ENCODE measurements at regions not wholly inside any gene's neighbourhood (a gene's known extent, or its start where the extent isn't known, plus 50 kb on each side); places are given as distances from the start of the nearest gene placed in this dataset.
"Not testable (repeated sequence)": the region's sequence is repeated elsewhere in the genome, so short reads cannot be mapped to it uniquely, and the experiment has no call there.

DNA sequence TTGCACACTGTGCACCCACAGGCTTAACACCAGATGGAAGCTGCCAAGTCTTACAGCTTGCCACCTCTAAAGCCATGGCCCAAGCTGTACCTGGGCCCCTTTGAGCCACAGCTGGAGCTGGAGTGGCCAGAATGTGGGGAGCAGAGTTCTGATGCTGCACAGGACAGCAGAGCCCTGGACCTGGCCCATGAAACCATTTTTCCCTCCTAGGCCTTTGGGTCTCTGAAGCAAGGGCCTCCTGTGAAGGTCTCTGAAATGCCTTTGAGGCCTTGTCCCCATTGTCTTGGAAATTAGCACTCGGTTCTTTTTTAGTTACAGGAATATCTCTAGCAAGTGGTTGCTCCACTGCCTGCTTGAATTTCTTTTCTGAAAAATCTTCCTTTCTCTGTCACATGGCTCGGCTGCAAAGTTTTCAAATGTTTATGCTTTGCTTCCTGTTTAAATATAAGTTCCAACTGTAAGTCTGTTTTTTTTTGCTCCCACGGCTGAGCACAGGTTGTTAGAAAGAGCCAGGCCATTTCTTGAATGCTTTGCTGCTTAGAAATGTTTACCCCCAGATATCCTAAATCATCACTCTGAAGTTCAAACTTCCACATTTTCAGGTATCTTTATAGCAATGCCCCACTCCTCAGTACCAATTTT lies 156.8 kb upstream of the GORAB start:
- DNase-seq (ENCODE audit: low read depth), result no peak

DNA sequence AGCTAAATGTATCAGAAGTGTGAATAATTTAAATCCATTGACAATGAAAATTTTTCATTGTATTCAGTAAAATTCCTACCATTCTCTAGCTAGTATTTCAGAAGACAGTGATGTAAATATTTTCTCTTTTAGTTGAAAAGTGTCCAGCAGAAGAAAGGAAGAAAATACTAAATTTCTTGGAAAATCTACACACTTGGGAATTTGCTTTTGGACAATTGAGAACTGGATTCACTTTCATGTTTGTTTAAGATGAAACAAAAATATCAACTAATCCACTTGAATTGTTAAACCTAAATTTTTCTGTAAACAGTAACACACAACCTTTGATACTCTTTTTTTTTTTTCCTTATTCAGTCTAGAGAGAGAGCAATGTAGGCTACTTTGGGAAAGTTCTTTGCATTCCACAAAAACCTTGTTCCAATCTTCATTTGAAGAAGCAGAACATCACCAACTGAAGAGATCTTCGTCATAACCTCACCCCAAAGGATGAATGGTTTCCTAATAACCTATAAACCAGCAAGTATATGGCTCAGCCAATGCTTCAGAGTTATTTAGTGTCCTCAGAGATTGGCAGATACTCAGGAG lies 155.1 kb upstream of the GORAB start:
- no peak for DNase-seq (ENCODE audit: low read depth)

DNA sequence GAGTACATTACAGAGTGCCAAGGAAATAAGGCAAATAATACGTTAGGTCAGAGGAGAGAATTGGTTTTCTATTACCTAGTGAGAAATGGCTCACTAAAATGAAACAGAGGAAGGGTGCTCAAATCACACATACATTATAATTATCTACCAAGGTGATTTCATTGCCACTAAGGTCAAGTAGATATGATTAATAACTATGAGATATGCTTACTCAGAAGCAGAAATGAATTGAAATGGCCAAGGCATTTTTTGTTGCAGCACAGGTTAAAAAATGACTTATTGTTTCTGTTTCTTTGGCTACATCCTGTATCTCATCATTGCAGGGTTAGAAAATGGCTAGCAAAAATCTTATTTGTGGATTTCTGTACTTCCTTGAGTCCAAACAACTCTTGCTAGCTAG lies 154.5 kb upstream of the GORAB start:
- DNase-seq (ENCODE audit: low read depth), result no peak

DNA sequence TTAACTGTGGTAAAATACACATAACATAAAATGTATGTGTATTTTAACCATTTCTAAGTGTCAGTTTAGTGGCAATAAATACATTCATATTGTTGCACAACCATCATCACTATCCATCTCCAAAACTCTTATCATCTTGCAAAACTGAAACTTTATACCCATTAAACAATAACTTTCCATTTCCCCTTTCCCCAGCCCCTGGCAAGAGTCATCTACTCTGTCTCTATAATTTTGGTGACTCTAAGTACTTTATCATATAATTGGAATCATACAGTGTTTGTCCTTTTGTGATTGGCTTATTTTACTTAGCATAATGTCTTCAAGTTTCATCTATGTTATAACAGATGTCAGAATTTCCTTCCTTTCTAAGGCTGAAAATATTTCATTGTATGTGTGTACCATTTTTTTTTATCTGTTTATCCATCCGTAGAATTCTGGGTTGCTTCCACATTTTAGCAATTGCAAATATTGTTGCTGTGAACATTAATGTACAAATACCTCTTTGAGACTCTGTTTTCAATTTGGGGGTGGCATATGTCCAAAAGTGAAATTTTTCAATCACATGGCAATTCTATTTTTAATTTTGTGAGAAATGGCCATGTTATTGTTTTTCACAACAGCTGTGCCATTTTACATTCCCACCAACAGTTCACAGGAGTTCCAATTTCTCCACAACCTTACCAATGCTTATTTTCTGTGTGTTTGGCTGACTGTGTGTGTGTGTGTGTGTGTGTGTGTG lies 153.9 kb upstream of the GORAB start:
- peak; percentile 55 for DNase-seq (ENCODE audit: low read depth)

DNA sequence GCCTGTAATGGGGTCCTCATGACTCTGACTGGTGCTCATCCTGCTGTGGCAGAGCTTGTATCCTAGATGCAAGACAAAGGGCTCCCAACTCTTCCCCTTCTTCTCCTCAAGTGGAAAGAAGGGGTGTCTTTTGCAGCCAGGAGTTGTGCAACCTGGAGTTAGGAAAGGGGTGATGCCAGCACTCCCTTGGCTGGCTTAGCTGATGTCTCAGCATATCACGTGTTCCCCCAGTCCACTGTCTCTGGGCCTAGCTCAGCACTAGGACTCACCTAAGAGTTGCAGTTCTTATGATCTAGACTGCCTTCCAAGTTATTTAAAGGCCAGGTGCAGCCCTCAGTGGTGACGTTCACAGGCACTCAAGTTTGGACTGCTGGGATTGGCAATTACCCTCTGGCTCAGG lies 146.2 kb upstream of the GORAB start:
- DNase-seq (ENCODE audit: low read depth), result no peak

DNA sequence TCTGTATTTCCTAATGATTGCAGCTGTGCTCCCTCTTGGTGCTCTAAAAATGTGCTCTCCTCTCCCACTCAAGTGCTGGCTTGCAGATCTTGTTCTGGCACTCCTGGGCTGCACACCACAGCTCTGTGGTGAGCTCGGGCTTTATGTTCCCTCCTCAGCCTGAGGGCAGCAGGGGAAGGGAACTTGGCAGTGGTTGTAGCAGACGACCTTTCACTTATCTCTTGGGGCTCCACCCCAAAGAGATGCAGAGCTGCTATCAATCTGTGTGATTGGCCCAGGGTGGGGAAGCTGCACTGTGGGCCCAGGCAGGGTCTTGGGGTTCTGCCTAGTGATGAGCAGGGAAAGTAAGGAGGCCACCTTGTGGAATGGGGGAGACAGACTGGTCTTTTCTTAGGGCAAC lies 143.5 kb upstream of the GORAB start:
- no peak for DNase-seq (ENCODE audit: low read depth)

DNA sequence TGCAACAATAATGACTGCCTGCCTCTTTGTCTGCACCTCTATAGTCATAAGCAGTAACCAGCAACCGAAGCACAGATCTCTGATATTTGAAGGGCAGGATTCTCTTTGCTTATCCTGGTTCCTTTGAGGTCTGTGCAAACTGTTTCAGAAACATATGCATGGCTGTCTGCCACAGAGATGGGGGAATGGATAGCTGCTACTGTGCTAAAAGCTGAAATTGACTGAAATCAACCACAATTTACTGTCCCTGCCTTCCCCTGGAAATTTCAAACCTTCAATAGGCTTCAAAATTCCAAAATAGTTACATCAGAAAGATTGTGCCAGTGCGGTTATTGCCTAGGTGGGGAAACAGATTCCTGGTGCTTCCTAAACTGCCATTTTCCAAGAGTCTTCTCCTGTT lies 136.8 kb upstream of the GORAB start:
- no peak for DNase-seq (ENCODE audit: low read depth)

DNA sequence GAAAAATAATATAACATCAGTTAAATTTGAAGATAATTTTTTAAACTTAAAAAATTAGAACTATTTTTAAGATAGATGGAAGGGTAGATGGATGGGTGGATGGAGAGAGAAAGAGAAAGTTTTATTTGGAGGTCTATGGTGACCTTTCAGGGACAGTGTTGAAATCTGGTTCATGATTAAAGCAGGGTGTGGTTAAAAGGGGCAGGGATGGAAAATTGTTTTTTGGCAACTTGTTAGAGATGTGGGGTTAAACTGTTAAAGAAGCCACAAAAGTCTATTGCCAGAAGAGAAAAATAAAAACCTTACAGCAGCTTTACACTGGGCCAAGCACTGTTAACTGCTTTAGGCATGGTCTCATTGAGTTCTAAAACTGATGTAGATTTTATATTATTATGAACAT lies 134.9 kb upstream of the GORAB start:
- DNase-seq (ENCODE audit: low read depth), result no peak

DNA sequence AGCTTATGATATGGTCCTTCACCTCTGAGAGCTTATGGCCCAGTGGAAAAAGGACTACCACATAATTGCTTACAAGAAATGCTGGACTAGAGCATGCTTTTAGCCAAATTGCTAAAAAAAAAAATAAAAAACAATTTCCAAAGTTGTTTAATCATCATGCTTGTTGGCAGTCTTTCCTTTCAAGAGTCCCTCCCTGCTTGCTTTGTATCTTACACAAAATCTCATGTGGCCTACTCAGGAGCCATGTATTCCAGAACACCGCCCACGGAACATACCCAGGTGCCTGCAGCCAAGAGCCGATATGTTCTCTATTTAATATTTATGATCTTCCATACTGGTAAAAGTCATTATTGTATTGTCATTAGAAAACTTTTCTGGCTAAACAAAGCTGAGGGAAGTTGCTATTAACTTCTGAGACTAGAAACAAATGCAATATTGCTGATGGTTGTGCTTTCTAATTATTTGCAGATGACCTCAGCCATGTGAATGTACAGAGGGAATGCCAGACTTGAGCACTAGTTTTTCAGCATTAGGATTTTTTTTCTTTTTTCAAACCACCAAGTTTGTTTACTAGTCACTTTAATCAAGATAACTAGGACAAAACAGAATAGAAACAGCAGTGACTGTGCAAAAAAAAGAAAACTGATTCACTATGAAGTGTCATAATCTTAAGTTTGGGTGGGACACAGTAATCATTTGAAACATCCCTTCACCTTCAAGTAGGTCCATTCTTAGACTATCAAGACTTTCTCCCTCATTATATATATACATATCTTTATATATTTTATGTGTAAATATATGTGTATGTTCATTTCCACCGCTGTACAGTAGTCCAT lies 129.3 kb upstream of the GORAB start:
- DNase-seq (ENCODE audit: low read depth), result no peak

DNA sequence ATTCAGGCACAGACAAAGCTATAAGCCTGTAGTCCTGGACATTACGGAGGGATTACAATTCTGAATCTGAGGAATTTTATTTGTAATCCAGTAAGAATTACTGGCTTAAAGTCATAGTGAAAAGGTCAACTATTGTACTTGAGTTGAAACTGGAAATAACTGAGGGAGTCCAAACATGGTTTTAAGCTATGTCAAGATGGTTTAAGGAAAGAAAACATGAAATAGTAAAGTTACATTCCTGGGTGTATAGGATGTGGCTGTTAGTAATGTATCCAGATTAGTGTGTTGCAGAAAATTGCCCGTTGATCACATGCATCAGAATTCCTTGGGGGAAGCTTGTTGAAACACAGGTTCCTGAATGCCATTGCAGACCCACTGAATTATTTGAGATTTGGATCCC lies 124.8 kb upstream of the GORAB start:
- DNase-seq (ENCODE audit: low read depth), result no peak

DNA sequence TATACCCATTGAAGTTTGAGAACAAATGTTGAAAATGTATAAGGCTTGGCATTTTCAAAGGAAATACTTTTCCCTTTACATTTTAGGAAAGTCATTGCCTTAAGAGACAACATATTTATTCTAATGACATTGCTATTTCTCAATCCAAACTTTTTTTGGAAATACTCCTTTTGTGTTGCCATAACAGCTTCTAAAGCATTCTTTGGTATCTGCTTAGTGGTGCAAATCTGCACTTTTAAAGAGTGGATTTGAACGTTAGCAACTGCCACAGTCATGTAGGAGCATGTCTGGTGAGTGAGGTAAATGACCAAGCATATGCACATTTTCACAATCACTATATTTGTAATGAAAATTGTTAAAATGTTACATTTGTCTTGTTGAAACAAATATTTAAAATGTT lies 124.4 kb upstream of the GORAB start:
- no peak for DNase-seq (ENCODE audit: low read depth)

DNA sequence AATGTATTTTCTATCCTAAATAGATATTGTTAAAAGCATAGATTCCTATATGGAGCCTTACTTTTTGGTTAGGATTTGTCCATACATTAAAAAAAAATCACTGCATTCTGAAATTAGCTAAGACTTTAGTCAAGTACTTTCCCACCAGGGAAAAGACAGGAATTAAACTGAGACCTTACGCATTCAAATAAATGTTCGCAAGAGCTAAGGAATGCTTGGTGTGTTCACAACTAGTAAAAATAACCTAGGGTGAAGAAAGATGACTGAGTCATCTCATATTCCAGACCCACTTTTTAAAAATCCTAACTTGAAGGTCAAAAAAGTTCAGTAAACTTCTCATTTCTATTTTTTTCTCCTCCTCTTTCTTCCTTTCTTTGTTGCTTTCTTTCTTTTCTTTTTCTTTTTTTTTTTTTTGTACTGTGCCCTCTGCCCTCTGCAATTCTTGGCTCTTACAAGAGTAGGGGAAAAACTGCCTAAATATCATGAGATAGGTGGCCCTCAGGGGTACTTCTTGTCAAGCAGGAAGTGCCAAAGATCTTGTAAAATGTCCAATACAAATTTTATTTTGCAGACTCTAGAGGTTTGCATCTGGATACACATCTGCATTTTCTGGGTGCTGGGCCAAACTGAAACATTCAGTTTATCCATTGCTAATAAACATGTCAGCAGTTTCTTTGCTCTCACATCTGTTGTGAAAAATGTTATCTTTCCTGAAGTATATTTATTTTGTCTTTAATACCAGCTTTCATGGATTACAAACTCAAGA lies 121.4 kb upstream of the GORAB start:
- peak; percentile 64 for DNase-seq (ENCODE audit: low read depth)

DNA sequence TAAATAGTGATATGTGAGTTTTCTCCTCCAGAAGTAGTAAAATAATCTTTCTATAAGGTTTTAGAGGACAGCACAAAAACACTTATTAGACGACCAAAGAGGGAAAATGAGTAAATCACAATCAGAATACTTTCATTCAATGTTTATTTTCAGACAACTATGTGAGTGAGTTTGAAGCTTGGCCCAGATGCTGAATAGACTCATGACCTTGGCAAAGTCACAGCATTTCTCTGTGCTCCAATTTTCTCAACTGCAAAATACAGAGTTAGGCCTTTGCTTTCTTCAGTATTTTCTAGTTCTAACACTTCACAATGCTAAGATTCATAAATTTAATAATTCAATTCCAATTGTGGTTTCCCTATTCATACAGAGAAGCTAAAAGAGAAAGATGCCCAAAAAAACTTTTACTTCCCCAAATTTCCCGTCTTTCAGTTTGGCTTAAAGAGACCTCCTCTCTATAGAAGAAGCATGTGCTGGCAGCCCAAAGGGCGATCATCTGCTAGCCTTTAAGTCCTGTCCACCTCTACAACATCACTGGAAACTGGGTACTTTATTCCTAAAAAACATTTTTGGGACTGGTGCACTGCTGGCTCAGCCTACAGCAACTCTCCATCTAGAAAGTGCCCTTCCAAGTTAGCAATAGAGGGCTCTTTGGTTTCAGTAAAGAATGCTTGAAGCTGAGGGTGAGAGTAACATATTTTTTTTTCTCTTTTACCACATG lies 116.8 kb upstream of the GORAB start:
- no peak for DNase-seq (ENCODE audit: low read depth)

DNA sequence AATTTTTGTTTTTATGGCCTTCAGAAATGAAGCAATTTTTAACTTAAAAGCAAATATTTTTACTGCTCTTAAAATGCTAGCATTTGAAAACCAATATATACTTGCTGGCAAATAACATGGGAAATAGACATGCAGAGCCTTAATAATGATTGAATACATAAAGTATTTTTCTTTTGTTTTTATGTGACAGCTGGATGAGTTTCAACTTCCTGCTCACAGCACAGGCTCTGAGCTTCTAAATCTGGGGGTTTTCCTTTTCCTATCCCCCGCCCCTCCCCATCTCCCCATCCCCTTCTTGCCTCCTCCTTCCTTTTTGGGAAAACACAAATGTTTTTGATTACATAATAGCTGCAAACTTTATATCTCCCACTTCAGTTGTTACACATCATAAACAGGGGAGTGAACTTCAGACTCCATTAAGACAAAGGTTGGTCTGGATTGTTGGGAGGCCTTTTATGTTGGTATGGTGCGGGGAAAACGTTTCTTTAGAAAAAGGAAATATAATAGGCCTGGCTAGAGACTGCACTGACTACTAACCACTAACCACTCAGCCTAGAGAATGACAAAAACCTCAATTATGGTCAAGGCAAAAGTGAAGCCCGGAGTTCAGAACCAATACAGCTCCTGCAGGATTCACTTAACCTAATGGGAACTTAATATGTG lies 116.1 kb upstream of the GORAB start:
- DNase-seq (ENCODE audit: low read depth), result peak; percentile 16

DNA sequence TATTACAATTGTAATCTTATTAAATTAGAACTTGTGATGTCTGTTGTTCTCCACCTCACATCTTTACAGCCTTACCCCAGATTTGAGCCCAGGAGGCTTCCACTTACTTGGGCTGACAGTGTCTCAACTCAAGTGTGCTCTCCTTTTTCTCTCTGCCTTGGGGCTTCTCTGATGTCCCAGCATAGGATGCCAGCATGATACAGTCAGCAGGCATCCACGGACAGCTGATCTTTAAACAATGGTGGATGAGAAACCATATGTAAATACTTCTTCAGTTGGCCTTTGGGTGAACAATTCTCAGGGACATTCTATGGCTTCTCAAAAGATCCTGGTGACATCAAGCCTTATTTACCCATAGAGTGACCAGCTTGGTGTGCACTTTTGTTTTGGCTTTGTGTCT lies 107.6 kb upstream of the GORAB start:
- DNase-seq (ENCODE audit: low read depth), result no peak

DNA sequence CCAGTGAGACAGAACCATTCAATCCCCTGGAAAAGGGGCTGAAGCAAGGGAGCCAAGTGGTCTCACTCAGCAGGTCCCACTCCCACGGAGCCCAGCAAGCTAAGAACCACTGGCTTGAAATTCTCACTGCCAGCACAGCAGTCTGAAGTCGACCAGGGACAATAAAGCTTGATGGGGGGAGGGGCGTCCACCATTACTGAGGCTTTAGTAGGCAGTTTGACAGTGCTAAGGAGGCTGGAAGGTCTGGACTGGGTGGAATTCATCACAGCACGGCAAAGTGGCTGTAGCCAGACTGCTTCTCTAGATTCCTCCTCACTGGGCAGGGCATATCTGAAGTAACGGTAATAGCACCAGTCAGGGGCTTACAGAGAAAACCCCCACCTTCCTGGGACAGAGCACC lies 105.4 kb upstream of the GORAB start:
- no peak for DNase-seq (ENCODE audit: low read depth)

DNA sequence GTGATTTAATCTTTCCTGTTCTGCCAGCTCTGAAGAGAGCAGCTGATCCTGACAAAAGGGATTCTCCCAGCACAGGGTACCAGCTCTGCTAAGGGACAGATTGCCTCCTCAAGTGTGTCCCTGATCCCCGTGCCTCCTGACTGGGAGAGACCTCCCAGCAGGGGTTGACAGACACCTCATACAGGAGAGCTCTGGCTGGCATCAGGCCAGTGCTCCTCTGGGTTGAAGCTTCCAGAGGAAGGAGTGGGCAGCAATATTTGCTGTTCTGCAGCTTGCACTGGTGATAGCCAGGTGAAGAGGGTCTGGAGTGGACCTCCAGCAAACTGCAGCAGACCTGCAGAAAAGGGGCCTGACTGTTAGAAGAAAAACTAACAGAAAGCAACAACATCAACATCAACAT lies 105.0 kb upstream of the GORAB start:
- not testable (repeated sequence) for DNase-seq (ENCODE audit: low read depth)

DNA sequence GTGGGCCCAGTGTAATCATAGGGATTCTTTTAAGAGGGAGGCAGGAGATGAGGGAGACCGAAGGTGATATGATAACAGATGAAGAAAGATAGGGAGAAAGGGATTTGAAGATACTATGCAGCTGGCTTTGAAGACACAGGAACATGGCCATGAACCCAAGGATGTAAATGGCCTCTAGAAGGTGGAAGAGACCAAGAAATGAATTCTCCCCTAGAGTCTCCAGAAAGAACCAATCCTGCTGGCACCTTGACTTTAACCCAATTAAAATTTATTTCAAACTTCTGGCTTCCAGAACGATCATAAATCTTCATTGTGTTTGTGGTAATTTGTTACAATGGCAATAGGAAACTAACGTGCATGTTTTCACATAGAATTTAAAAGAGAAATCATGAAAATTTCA lies 95.0 kb upstream of the GORAB start:
- no peak for DNase-seq (ENCODE audit: low read depth)

DNA sequence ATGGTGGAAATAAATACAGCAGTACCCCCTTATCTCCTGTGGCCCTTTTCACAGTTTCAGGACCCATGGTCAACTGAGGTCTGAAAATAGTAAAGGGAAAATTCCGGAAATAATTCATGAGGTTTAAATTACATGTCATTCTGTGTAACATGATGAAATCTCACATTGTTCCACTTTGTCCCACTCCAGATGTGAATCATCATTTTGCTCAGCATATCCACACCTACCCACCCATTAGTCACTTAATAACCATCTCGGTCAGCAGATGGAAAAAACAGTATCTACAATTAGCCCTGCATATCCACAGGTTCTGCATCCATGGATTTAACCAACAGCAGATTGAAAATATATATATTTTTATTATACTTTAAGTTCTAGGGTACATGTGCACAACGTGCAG lies 86.9 kb upstream of the GORAB start:
- DNase-seq (ENCODE audit: low read depth), result peak; percentile 24

DNA sequence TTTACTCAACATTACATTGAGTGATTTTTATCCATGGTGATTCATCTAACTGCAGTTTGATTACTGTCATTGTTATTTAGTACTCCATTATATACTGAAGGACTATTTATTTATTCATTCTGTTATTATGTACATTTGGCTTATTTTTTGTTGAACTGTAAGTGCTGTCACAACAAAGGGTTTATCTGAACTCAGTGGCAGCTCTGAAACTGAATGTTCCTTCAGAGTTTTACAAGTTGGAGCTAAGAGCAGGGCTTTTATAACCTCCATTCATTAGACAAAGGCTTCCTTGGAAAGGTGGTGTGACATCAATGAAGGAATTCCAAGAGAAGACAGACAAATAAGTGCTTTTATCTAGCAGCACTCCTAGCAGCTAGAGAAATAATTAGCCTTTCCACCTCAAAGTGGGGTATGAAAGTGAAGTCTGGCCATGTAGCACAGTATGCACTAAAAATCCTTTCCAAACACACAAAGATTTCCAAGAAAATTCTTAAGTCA lies 83.3 kb upstream of the GORAB start:
- no peak for DNase-seq (ENCODE audit: low read depth)

All from myocyte (in vitro differentiated cells).